C4-2B (cell line): ENCODE measurements at regions not wholly inside any gene's neighbourhood (a gene's known extent, or its start where the extent isn't known, plus 50 kb on each side); places are given as distances from the start of the nearest gene placed in this dataset.
"Not testable (repeated sequence)": the region's sequence is repeated elsewhere in the genome, so short reads cannot be mapped to it uniquely, and the experiment has no call there.

Source experiments
- H3K27ac ChIP-seq: fragments of 450-650 bp; 2 replicates; pipeline ENCODE4 v1.5.1; 2017
- CTCF ChIP-seq: fragments of 450-650 bp; conservative IDR thresholded peaks from 2 replicates; pipeline ENCODE4 v1.5.1; 2017; ENCODE audit warnings: mild to moderate bottlenecking
- ZFX ChIP-seq: fragments of 450-650 bp; IDR thresholded peaks from 2 replicates; pipeline ENCODE4 v1.6.1; 2017

DNA sequence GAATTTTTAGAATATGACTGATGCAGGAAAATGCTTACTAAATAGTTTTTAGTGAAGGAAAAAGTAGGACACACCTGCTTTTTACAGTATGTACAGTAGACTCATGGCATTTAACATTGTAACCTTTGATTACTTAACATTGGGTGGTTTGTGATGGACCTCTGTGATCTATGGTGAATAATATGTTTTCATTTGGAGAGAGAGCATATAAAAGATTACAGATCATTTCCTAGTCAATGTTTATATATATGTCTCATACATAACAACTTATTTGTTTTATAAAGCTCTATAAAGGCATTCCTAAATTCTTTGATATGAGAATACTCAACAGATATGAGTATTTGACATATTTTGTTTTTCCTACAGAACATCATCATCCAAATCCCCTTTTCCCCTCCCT is 129.3 kb upstream of the PDE7B start:
- no peak overlapping the region for H3K27ac ChIP-seq
- TF ChIP-seq ZFX (no peak), CTCF (no peak)

DNA sequence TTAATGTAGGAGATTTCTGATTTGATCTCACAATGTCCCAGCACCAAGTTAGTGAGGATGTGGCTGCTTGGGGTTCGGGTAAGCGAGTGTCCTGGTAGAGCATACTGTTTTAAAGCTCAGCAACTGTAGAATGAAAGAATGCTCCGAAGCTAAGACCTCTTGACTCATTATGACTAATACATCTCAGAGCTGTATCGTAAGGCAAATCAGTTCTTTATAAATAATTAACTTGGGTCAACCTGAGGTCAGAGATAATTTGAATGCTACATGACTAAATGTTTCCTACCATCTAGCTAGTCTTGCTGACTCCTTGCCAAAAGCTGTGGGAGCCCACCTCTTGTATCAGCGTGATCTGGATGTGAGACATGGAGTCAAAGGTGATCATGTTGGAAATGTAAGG is 128.8 kb upstream of the PDE7B start:
- no peak overlapping the region for H3K27ac ChIP-seq
- no peak for TF ChIP-seq CTCF
- no peak for TF ChIP-seq ZFX

DNA sequence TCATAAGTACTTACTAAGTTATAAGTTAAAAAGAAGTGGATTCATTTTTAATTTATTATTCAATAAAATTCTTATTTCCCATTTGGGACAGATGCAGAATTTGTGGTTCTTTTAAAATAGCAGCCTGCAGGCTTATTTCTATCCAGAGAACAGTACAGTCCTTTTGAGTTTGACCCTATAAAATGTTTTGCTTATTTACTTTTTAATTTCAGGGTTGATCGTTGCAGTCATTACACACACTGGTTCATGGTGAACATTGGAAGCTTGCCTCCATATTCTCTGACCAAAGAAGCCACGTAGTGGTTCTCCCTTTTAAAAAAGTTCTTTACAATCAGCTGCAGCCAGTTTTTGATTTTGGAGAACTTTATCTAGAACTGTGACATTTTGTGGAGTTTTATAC is 122.9 kb upstream of the PDE7B start:
- H3K27ac ChIP-seq: no peak overlapping the region
- no peak for TF ChIP-seq CTCF

GRCh38 chr6:135731116-135731515 is 120.4 kb upstream of the PDE7B start:
- H3K27ac ChIP-seq: no peak overlapping the region
- TF ChIP-seq CTCF (no peak), ZFX (no peak)

GRCh38 chr6:135736351-135736750 is 115.2 kb upstream of the PDE7B start:
- H3K27ac ChIP-seq: not testable (repeated sequence)

DNA sequence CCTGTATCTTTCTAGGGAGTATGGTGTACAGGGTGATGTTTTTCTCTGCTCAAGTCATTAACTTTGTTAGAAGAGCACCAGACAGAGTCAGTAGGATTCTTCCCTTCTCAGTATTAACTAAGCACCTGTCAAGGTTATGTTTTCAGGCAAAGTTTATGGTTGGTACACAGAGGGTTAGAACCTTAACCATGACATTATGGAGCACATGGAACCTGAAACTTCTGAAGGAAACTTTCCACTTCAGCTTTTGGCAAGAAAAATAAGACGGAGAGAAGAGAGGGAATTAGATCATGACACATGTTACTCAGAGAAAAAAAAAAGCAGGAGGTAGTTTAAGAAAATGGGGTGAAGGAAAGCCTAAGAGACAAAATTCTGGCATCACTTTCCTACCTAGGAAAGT is 112.9 kb upstream of the PDE7B start:
- H3K27ac ChIP-seq: no peak overlapping the region
- TF ChIP-seq CTCF: no peak
- no peak for TF ChIP-seq ZFX

GRCh38 chr6:135739288-135739687 is 112.2 kb upstream of the PDE7B start:
- TF ChIP-seq ZFX (no peak), CTCF (no peak)
- H3K27ac ChIP-seq: no peak overlapping the region

DNA sequence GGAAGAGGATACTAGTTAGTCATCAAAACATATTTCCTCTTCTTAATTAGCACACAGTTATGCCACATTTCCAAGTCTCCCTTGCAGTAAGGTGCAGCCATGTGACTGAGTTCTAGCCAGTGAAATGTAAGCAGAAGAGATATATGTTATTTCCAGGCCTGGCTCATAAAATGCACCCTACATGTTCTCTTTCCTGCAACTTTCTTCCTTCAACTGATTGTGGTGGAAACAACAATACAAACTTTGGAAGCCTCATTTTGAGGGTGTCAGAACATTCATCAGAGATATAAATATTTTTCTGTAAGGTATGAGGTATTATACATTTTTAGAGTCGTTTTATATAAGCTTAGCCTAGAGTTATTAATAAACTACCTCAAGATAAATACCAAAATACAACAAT is 110.9 kb upstream of the PDE7B start:
- no peak overlapping the region for H3K27ac ChIP-seq
- TF ChIP-seq ZFX (no peak), CTCF (no peak)
